ENCODE measurements at regions not wholly inside any gene's neighbourhood (a gene's known extent, or its start where the extent isn't known, plus 50 kb on each side); places are given as distances from the start of the nearest gene placed in this dataset.
A peak's percentile ranks its signal among the peaks of the same experiment; 100 is the strongest.
"Not testable (repeated sequence)": the region's sequence is repeated elsewhere in the genome, so short reads cannot be mapped to it uniquely, and the experiment has no call there.

- DNase-seq (ENCODE audit: extremely low read depth in 1 of 2, low read depth in 1 of 2): no peak
These were observed 109.5 kb upstream of the LIPC start for GRCh38 chr15:58322253-58322652.

GRCh38 chr15:58323321-58323720 is 108.5 kb upstream of the LIPC start:
- not testable (repeated sequence) for DNase-seq (ENCODE audit: extremely low read depth in 1 of 2, low read depth in 1 of 2)

- DNase-seq (ENCODE audit: extremely low read depth in 1 of 2, low read depth in 1 of 2): no peak
These were observed 107.3 kb upstream of the LIPC start for GRCh38 chr15:58324533-58324932.

- no peak for DNase-seq (ENCODE audit: extremely low read depth in 1 of 2, low read depth in 1 of 2)
These were observed 103.8 kb upstream of the LIPC start for GRCh38 chr15:58327958-58328357.

- no peak for DNase-seq (ENCODE audit: extremely low read depth in 1 of 2, low read depth in 1 of 2)
These were observed 102.6 kb upstream of the LIPC start for GRCh38 chr15:58329211-58329610.

- DNase-seq (ENCODE audit: extremely low read depth in 1 of 2, low read depth in 1 of 2): no peak
These were observed 101.8 kb upstream of the LIPC start for GRCh38 chr15:58329781-58330671.

GRCh38 chr15:58330741-58331559 is 100.8 kb upstream of the LIPC start:
- DNase-seq (ENCODE audit: extremely low read depth in 1 of 2, low read depth in 1 of 2): no peak

- DNase-seq (ENCODE audit: extremely low read depth in 1 of 2, low read depth in 1 of 2): no peak
These were observed 100.3 kb upstream of the LIPC start for GRCh38 chr15:58331560-58331912.

GRCh38 chr15:58331913-58332675 is 99.7 kb upstream of the LIPC start:
- peak; percentile 62 to 66 for DNase-seq (ENCODE audit: extremely low read depth in 1 of 2, low read depth in 1 of 2)

- no peak for DNase-seq (ENCODE audit: extremely low read depth in 1 of 2, low read depth in 1 of 2)
These were observed 99.0 kb upstream of the LIPC start for GRCh38 chr15:58332676-58333400.

GRCh38 chr15:58334803-58335202 is 97.0 kb upstream of the LIPC start:
- no peak for DNase-seq (ENCODE audit: extremely low read depth in 1 of 2, low read depth in 1 of 2)

GRCh38 chr15:58336161-58336560 is 95.6 kb upstream of the LIPC start:
- no peak for DNase-seq (ENCODE audit: extremely low read depth in 1 of 2, low read depth in 1 of 2)

GRCh38 chr15:58340176-58340575 is 91.6 kb upstream of the LIPC start:
- no peak for DNase-seq (ENCODE audit: extremely low read depth in 1 of 2, low read depth in 1 of 2)

- no peak for DNase-seq (ENCODE audit: extremely low read depth in 1 of 2, low read depth in 1 of 2)
These were observed 89.3 kb upstream of the LIPC start for GRCh38 chr15:58342508-58342907.

- no peak for DNase-seq (ENCODE audit: extremely low read depth in 1 of 2, low read depth in 1 of 2)
These were observed 87.3 kb upstream of the LIPC start for GRCh38 chr15:58344213-58345070.

GRCh38 chr15:58346361-58346760 is 85.4 kb upstream of the LIPC start:
- no peak for DNase-seq (ENCODE audit: extremely low read depth in 1 of 2, low read depth in 1 of 2)

- no peak for DNase-seq (ENCODE audit: extremely low read depth in 1 of 2, low read depth in 1 of 2)
These were observed 83.5 kb upstream of the LIPC start for GRCh38 chr15:58348095-58348812.

- DNase-seq (ENCODE audit: extremely low read depth in 1 of 2, low read depth in 1 of 2): no peak
These were observed 79.5 kb upstream of the LIPC start for GRCh38 chr15:58352026-58352929.

Measured in activated CD8-positive, alpha-beta memory T cell treated with anti-CD3 and anti-CD28 coated beads for 1 hour (primary cell).